Adrenal gland (tissue), 5 donors: ENCODE measurements at regions not wholly inside any gene's neighbourhood (a gene's known extent, or its start where the extent isn't known, plus 50 kb on each side); places are given as distances from the start of the nearest gene placed in this dataset.

Source experiments
- POLR2A ChIP-seq, 2 donors: fragments of 450-650 bp; IDR thresholded peaks; one replicate each; pipeline ENCODE4 v1.6.1; 2017; ENCODE audit warnings: antibody characterized with exemption in 2 of 2, mild to moderate bottlenecking in 2 of 2, moderate library complexity in 1 of 2
- TF ChIP-seq, protein P1 (sequence below), 6 experiments: fragments of 450-650 bp in 4 of 6; fragments of 200-600 bp in 2 of 6; sonication (generic) in 1 of 6; IDR thresholded peaks; 1 replicate in 5 of 6; 2 replicates in 1 of 6; pipeline versions ENCODE4 v1.5.1 to v1.8.0; 2016 to 2021; ENCODE audit warnings: antibody characterized with exemption in 6 of 6, mild to moderate bottlenecking in 2 of 6, moderate library complexity in 1 of 6
- donor health status: DM: no; HTN: no; CAD: no.

DNA sequence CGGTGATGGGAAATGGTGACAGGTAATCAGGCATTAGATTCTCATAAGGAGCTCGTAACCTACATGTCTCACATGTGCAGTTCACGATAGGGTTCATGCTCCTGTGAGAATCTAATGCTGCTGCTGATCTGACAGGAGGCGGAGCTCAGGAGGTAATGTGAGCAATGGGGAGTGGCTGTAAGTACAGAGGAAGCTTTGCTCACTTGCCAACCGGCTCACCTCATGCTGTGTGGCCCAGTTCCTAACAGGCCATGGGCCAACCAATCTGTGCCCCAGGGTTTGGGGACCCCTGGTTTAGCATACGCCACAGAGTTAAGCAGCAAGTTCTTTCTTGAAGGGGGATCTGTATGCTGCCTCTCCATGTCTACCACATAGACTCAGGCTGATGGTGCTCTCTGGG is 133.1 kb downstream of the IQUB start:
- no peak for TF ChIP-seq POLR2A (IDR thresholded peaks at IDR 0.05)
- TF ChIP-seq, protein P1, sequence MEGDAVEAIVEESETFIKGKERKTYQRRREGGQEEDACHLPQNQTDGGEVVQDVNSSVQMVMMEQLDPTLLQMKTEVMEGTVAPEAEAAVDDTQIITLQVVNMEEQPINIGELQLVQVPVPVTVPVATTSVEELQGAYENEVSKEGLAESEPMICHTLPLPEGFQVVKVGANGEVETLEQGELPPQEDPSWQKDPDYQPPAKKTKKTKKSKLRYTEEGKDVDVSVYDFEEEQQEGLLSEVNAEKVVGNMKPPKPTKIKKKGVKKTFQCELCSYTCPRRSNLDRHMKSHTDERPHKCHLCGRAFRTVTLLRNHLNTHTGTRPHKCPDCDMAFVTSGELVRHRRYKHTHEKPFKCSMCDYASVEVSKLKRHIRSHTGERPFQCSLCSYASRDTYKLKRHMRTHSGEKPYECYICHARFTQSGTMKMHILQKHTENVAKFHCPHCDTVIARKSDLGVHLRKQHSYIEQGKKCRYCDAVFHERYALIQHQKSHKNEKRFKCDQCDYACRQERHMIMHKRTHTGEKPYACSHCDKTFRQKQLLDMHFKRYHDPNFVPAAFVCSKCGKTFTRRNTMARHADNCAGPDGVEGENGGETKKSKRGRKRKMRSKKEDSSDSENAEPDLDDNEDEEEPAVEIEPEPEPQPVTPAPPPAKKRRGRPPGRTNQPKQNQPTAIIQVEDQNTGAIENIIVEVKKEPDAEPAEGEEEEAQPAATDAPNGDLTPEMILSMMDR (IDR thresholded peaks at IDR 0.05): no peak
